Spinal cord (tissue), 9 donors: ENCODE measurements at regions not wholly inside any gene's neighbourhood (a gene's known extent, or its start where the extent isn't known, plus 50 kb on each side); places are given as distances from the start of the nearest gene placed in this dataset.

ENCODE experiments used
- DNase-seq, 6 donors: peaks; one replicate each; pipeline versions ENCODE4 v3.0.0 to v3.0.0-alpha.2; 2013 to 2015; ENCODE audit warnings: low spot score in 6 of 6, low read depth in 4 of 6
- H3K27ac ChIP-seq: one replicate; pipeline ENCODE4 v1.5.1; 2013; ENCODE audit warnings: low read depth, low read length, control low read depth
- H3K27me3 ChIP-seq: one replicate; pipeline ENCODE4 v1.6.1; 2013; ENCODE audit warnings: low read length; ENCODE audit not compliant: control insufficient read depth, insufficient read depth
- H3K36me3 ChIP-seq: one replicate; pipeline ENCODE4 v1.6.1; 2013; ENCODE audit warnings: low read length; ENCODE audit not compliant: control insufficient read depth, insufficient read depth
- H3K4me1 ChIP-seq: one replicate; pipeline ENCODE4 v1.6.1; 2013; ENCODE audit warnings: low read length; ENCODE audit not compliant: control insufficient read depth, insufficient read depth
- H3K4me3 ChIP-seq: one replicate; pipeline ENCODE4 v1.5.1; 2013; ENCODE audit warnings: low read depth, low read length, control low read depth
- H3K9me3 ChIP-seq: one replicate; pipeline ENCODE4 v1.6.1; 2013; ENCODE audit warnings: low read length; ENCODE audit not compliant: control insufficient read depth, insufficient read depth
- WGBS: methylation state at CpG from one replicate; pipeline ENCODE4 v1.1.5; 2013; ENCODE audit warnings: missing lambda C conversion rate; ENCODE audit not compliant: insufficient coverage; 5-methylcytosine and 5-hydroxymethylcytosine counted together
- donor health status: healthy.

- Histone ChIP-seq H3K4me1 (no peaks in the 10 kb centered on the region), H3K27me3 (no peaks in the 10 kb centered on the region), H3K9me3 (no peaks in the 10 kb centered on the region), H3K36me3 (no peaks in the 10 kb centered on the region), H3K4me3 (no peak overlapping the region), H3K27ac (no peak overlapping the region)
- DNase-seq: no peak
- no CpG with 5 or more reads among the region's 6 CpGs for WGBS
Observed at GRCh38 chr2:220178991-220179695, 551.7 kb downstream of the SLC4A3 start.

DNA sequence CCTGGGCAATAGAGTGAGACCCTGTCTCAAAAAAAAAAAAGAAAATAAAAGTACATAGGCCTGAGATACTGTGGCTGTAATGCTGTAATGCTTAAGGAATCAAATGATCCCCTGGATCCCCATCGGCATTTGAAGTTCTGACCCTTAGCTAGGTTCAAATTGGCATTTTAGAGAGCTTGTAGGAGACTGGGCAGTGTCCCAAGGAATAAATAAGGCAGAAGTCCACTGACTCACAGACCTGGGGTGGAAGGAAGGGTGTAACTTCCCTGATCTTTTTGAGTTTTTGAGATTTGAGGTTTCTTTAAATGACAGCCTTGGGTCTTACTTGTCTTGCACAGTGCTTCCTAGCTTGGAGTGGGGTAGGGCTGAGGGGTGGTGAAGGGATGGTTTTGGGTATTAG, 553.7 kb downstream of the SLC4A3 start:
- Histone ChIP-seq H3K9me3 (no peaks in the 10 kb centered on the region), H3K27ac (no peak overlapping the region), H3K27me3 (no peaks in the 10 kb centered on the region), H3K4me3 (no peak overlapping the region), H3K4me1 (no peaks in the 10 kb centered on the region), H3K36me3 (no peaks in the 10 kb centered on the region)
- 92% methylated on average over 1 of the region's 1 CpG for WGBS
- no peak for DNase-seq

DNA sequence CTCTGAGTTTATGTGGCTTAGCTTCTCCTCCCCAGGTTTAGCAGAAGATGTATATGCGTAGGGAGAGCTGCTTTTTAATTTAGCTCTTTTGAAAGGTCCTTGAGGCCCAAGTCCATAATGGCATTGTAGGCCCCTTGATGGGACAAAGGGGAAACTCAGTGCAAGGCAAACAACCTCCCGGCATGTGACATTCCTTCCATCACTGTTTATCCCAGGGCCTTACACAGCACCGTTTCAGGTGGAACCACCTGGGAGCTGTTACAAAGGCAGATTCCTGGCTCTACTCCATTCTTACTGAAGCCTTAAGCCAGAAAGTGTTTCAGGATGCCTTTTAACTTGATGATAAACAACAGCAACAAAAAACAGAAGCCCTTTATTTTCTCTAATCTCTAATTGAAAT, 555.4 kb downstream of the SLC4A3 start:
- 58% methylated on average over 2 of the region's 3 CpGs for WGBS
- Histone ChIP-seq H3K36me3 (no peaks in the 10 kb centered on the region), H3K4me3 (no peak overlapping the region), H3K27ac (no peak overlapping the region), H3K27me3 (no peaks in the 10 kb centered on the region), H3K9me3 (no peaks in the 10 kb centered on the region), H3K4me1 (no peaks in the 10 kb centered on the region)
- DNase-seq: peak in 1 of 6 donors; percentile 38

- Histone ChIP-seq H3K4me1 (no peaks in the 10 kb centered on the region), H3K36me3 (no peaks in the 10 kb centered on the region), H3K4me3 (no peak overlapping the region), H3K9me3 (no peaks in the 10 kb centered on the region), H3K27me3 (no peaks in the 10 kb centered on the region), H3K27ac (no peak overlapping the region)
- no CpG with 5 or more reads among the region's 2 CpGs for WGBS
- DNase-seq: no peak
Observed at GRCh38 chr2:220185766-220186305, 558.4 kb downstream of the SLC4A3 start.

- no peaks in the 10 kb centered on the region for H3K4me1 ChIP-seq
- H3K27me3 ChIP-seq: no peaks in the 10 kb centered on the region
- H3K9me3 ChIP-seq: no peaks in the 10 kb centered on the region
- no peak overlapping the region for H3K27ac ChIP-seq
- DNase-seq: no peak
- H3K4me3 ChIP-seq: no peak overlapping the region
- WGBS: 61% methylated on average over 2 of the region's 2 CpGs
- no peaks in the 10 kb centered on the region for H3K36me3 ChIP-seq
Observed at GRCh38 chr2:220188031-220188430, 560.6 kb downstream of the SLC4A3 start.

DNA sequence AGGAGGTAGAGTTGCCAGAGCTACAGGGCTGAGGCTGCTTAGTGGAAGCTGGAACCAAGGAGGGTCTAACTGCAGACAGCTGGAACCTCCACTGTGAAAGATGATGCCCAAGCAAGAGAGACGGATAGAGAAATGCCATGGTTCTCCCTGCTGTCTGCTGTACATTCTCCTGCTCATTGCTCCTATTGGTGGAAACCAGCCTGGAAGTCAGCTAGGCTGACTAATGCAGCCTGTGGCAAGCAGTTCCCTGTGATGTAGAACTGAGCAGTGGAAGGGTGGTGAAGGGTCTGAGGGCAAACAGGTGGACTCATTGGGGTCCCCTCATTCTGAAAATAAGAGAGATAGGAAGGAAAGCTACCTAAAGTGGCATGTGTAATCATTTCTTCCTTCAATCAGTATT, 563.6 kb downstream of the SLC4A3 start:
- Histone ChIP-seq H3K9me3 (no peaks in the 10 kb centered on the region), H3K36me3 (no peaks in the 10 kb centered on the region), H3K27me3 (no peaks in the 10 kb centered on the region), H3K4me3 (no peak overlapping the region), H3K27ac (no peak overlapping the region), H3K4me1 (no peaks in the 10 kb centered on the region)
- no peak for DNase-seq
- 0% methylated on average over 1 of the region's 1 CpG for WGBS

- H3K4me3 ChIP-seq: no peak overlapping the region
- H3K27ac ChIP-seq: no peak overlapping the region
- peaks cover 2% of the 10 kb centered on the region for H3K9me3 ChIP-seq
- 97% methylated on average over 5 of the region's 5 CpGs for WGBS
- no peaks in the 10 kb centered on the region for H3K4me1 ChIP-seq
- no peak for DNase-seq
- no peaks in the 10 kb centered on the region for H3K27me3 ChIP-seq
- no peaks in the 10 kb centered on the region for H3K36me3 ChIP-seq
Observed at GRCh38 chr2:220191737-220192136, 564.3 kb downstream of the SLC4A3 start.

- Histone ChIP-seq H3K27ac (no peak overlapping the region), H3K36me3 (no peaks in the 10 kb centered on the region), H3K4me1 (no peaks in the 10 kb centered on the region), H3K4me3 (no peak overlapping the region), H3K27me3 (no peaks in the 10 kb centered on the region), H3K9me3 (peaks cover 2% of the 10 kb centered on the region)
- DNase-seq: no peak
- WGBS: 95% methylated on average over 4 of the region's 6 CpGs
Observed at GRCh38 chr2:220192994-220193753, 565.7 kb downstream of the SLC4A3 start.

DNA sequence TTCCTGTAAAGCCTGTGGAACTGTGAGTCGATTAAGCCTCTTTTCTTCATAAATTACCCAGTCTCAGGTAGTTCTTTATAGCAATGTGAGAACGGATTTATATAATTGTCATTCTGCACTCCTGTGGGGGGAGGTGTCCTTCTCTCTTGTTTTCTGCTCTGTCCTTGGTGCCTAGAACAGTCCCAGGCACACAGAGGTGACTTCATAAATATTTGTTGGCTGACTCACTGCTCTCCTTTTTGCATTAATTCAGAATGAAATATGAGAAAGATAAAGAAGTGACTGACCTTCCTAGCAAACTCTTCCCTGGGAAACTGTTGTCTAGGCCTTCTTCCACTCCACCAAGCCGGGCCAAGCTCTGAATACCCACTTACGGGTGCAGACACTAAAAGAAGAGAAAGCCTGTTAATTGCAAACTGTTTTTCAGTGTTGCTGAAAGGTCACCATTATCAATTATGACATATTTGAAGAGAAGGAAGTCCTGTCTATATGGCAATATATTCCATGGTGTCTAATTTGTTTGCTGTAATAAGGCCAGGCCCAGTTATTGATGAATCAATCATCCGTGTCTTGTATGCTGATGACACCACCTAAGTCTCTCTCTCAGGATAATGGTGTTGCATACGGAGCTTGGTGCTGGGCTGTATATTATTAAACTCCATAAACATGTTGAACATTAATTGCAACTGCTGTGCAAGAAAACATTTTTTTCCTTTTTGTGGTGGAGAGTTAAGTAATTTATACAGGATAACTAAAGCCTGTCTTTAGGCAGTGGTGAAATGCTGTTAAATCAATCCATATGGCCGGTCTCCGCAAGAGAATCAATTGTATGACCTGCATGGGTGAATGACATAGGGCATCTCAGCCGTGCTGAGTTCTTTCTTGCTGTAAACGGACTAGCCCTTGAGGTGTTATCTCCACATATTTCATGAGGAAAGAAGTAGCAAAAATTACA, 567.5 kb downstream of the SLC4A3 start:
- Histone ChIP-seq H3K27ac (no peak overlapping the region), H3K36me3 (no peaks in the 10 kb centered on the region), H3K9me3 (peaks cover 2% of the 10 kb centered on the region), H3K4me3 (no peak overlapping the region), H3K27me3 (no peaks in the 10 kb centered on the region), H3K4me1 (no peaks in the 10 kb centered on the region)
- peak in 1 of 6 donors; percentile 54 for DNase-seq
- WGBS: 60% methylated on average over 1 of the region's 10 CpGs
